GM23248 (cell line): ENCODE measurements at regions not wholly inside any gene's neighbourhood (a gene's known extent, or its start where the extent isn't known, plus 50 kb on each side); places are given as distances from the start of the nearest gene placed in this dataset.

Experiments
- DNase-seq: peaks from one replicate; pipeline ENCODE4 v3.0.0-alpha.2; 2015
- H2AFZ ChIP-seq: fragments of 200-600 bp; sonication (generic); 2 replicates; pipeline ENCODE4 v1.6.1; 2016; ENCODE audit warnings: antibody characterized with exemption
- H3F3A ChIP-seq: fragments of 200-600 bp; sonication (generic); 2 replicates; pipeline ENCODE4 v1.6.1; 2016; ENCODE audit warnings: mild to moderate bottlenecking, antibody characterized with exemption, mixed run types; ENCODE audit not compliant: insufficient read depth
- H3K27ac ChIP-seq: fragments of 200-600 bp; sonication (generic); 2 replicates; pipeline ENCODE4 v1.5.1; 2016; ENCODE audit warnings: mild to moderate bottlenecking
- H3K27me3 ChIP-seq: fragments of 200-600 bp; sonication (generic); replicated peaks from 2 replicates; pipeline ENCODE4 v1.6.1; 2016; ENCODE audit warnings: mild to moderate bottlenecking; ENCODE audit not compliant: insufficient read depth
- H3K36me3 ChIP-seq: fragments of 200-600 bp; sonication (generic); 2 replicates; pipeline ENCODE4 v1.6.1; 2016; ENCODE audit warnings: low read depth, mild to moderate bottlenecking
- H3K4me1 ChIP-seq: fragments of 200-600 bp; sonication (generic); 2 replicates; pipeline ENCODE4 v1.6.1; 2016; ENCODE audit warnings: mild to moderate bottlenecking; ENCODE audit not compliant: insufficient read depth
- H3K4me2 ChIP-seq: fragments of 200-600 bp; sonication (generic); one replicate; pipeline ENCODE4 v1.6.1; 2016; ENCODE audit warnings: mild to moderate bottlenecking; ENCODE audit not compliant: unreplicated experiment
- H3K4me3 ChIP-seq: fragments of 200-600 bp; sonication (generic); 2 replicates; pipeline ENCODE4 v1.5.1; 2016; ENCODE audit warnings: mild to moderate bottlenecking
- H3K79me2 ChIP-seq: fragments of 200-600 bp; sonication (generic); 2 replicates; pipeline ENCODE4 v1.6.1; 2016; ENCODE audit warnings: mild to moderate bottlenecking; ENCODE audit not compliant: insufficient read depth
- H3K9ac ChIP-seq: fragments of 200-600 bp; sonication (generic); 2 replicates; pipeline ENCODE4 v1.6.1; 2016; ENCODE audit warnings: mild to moderate bottlenecking
- H3K9me2 ChIP-seq: fragments of 200-600 bp; sonication (generic); 2 replicates; pipeline ENCODE4 v1.6.1; 2016; ENCODE audit warnings: mixed run types, mild to moderate bottlenecking, moderate library complexity; ENCODE audit not compliant: insufficient read depth
- H3K9me3 ChIP-seq: fragments of 200-600 bp; sonication (generic); one replicate; pipeline ENCODE4 v1.6.1; 2017; ENCODE audit warnings: low read depth
- H4K20me1 ChIP-seq: fragments of 200-600 bp; sonication (generic); 2 replicates; pipeline ENCODE4 v1.6.0; 2016; ENCODE audit not compliant: insufficient read depth
- EZH2 ChIP-seq: fragments of 200-600 bp; sonication (generic); IDR thresholded peaks from 2 replicates; pipeline ENCODE4 v1.6.1; 2018; ENCODE audit warnings: antibody characterized with exemption, mild to moderate bottlenecking; ENCODE audit not compliant: insufficient read depth, poor library complexity, severe bottlenecking
- EZH2phosphoT487 ChIP-seq: fragments of 200-600 bp; sonication (generic); IDR thresholded peaks from 2 replicates; pipeline ENCODE4 v1.6.1; 2018; ENCODE audit warnings: antibody characterized with exemption, moderate library complexity, mild to moderate bottlenecking, low read depth; ENCODE audit not compliant: insufficient read depth
- WGBS, 2 experiments: methylation state at CpG; one replicate each; pipeline ENCODE4 v1.1.6; 2015 to 2017; ENCODE audit warnings: low lambda C conversion rate in 2 of 2, low coverage in 1 of 2; ENCODE audit errors: missing lambda C conversion rate in 2 of 2; 5-methylcytosine and 5-hydroxymethylcytosine counted together
- in situ Hi-C: fragments of 300-500 bp; cut with MboI; formaldehyde crosslinking; loops from 2 replicates; pipeline ENCODE4 v1.15.0; 2020

- Histone ChIP-seq H3K4me1 (no peaks in the 10 kb centered on the region), H3K9ac (no peak overlapping the region), H3F3A (no peaks in the 10 kb centered on the region), H3K4me2 (no peak overlapping the region), H3K36me3 (no peaks in the 10 kb centered on the region), H3K9me3 (no peaks in the 10 kb centered on the region), H3K79me2 (no peaks in the 10 kb centered on the region), H2AFZ (no peak overlapping the region), H3K4me3 (no peak overlapping the region), H3K9me2 (no peaks in the 10 kb centered on the region), H4K20me1 (no peaks in the 10 kb centered on the region), H3K27me3 (no peaks in the 10 kb centered on the region), H3K27ac (no peak overlapping the region)
- 6 to 11% methylated on average over 5 of the region's 5 CpGs for WGBS, 2 experiments
- TF ChIP-seq EZH2phosphoT487 (no peak), EZH2 (no peak)
- DNase-seq = no peak
- in situ Hi-C loops = no loop called here
Measured at GRCh38 chr2:123717636-123718334, 307.3 kb upstream of the CNTNAP5 start.

GRCh38 chr2:123720760-123721159 lies 304.3 kb upstream of the CNTNAP5 start:
- H3F3A ChIP-seq = no peaks in the 10 kb centered on the region
- no peak for DNase-seq
- no peaks in the 10 kb centered on the region for H3K4me1 ChIP-seq
- WGBS, 2 experiments = 10 to 16% methylated on average over 4 of the region's 4 CpGs
- no peak overlapping the region for H3K4me2 ChIP-seq
- H2AFZ ChIP-seq = no peak overlapping the region
- H3K27me3 ChIP-seq = no peaks in the 10 kb centered on the region
- no peak overlapping the region for H3K4me3 ChIP-seq
- no peak overlapping the region for H3K27ac ChIP-seq
- no peaks in the 10 kb centered on the region for H3K36me3 ChIP-seq
- in situ Hi-C loops = no loop called here
- no peaks in the 10 kb centered on the region for H4K20me1 ChIP-seq
- no peaks in the 10 kb centered on the region for H3K9me2 ChIP-seq
- TF ChIP-seq EZH2 (no peak), EZH2phosphoT487 (no peak)
- no peaks in the 10 kb centered on the region for H3K79me2 ChIP-seq
- H3K9ac ChIP-seq = no peak overlapping the region
- no peaks in the 10 kb centered on the region for H3K9me3 ChIP-seq

GRCh38 chr2:123723706-123724105 lies 301.4 kb upstream of the CNTNAP5 start:
- Histone ChIP-seq H3K9me3 (no peaks in the 10 kb centered on the region), H2AFZ (no peak overlapping the region), H3K27ac (no peak overlapping the region), H3K79me2 (no peaks in the 10 kb centered on the region), H3K9ac (no peak overlapping the region), H3F3A (no peaks in the 10 kb centered on the region), H3K4me2 (no peak overlapping the region), H3K4me1 (no peaks in the 10 kb centered on the region), H4K20me1 (no peaks in the 10 kb centered on the region), H3K9me2 (no peaks in the 10 kb centered on the region), H3K36me3 (no peaks in the 10 kb centered on the region), H3K27me3 (no peaks in the 10 kb centered on the region), H3K4me3 (no peak overlapping the region)
- TF ChIP-seq EZH2 = no peak
- TF ChIP-seq EZH2phosphoT487 = no peak
- in situ Hi-C loops = no loop called here
- 25 to 43% methylated on average over 2 of the region's 2 CpGs for WGBS, 2 experiments
- peak; percentile 0 for DNase-seq

GRCh38 chr2:123732563-123732962 lies 292.5 kb upstream of the CNTNAP5 start:
- in situ Hi-C loops = no loop called here
- Histone ChIP-seq H3K36me3 (no peaks in the 10 kb centered on the region), H3F3A (no peaks in the 10 kb centered on the region), H3K27me3 (no peaks in the 10 kb centered on the region), H3K4me1 (no peaks in the 10 kb centered on the region), H3K27ac (no peak overlapping the region), H3K9ac (no peak overlapping the region), H3K4me2 (no peak overlapping the region), H3K9me3 (peaks cover 5% of the 10 kb centered on the region), H3K9me2 (no peaks in the 10 kb centered on the region), H4K20me1 (no peaks in the 10 kb centered on the region), H3K4me3 (no peak overlapping the region), H2AFZ (no peak overlapping the region), H3K79me2 (no peaks in the 10 kb centered on the region)
- TF ChIP-seq EZH2 (no peak), EZH2phosphoT487 (no peak)
- no peak for DNase-seq

GRCh38 chr2:123737371-123737770 lies 287.7 kb upstream of the CNTNAP5 start:
- H3K4me1 ChIP-seq = no peaks in the 10 kb centered on the region
- no peak overlapping the region for H3K4me2 ChIP-seq
- in situ Hi-C loops = no loop called here
- H3K9me3 ChIP-seq = peaks cover 5% of the 10 kb centered on the region
- H3K79me2 ChIP-seq = no peaks in the 10 kb centered on the region
- no peaks in the 10 kb centered on the region for H3K36me3 ChIP-seq
- no peak for DNase-seq
- H3K27ac ChIP-seq = no peak overlapping the region
- no peak overlapping the region for H3K4me3 ChIP-seq
- TF ChIP-seq EZH2 (no peak), EZH2phosphoT487 (no peak)
- H4K20me1 ChIP-seq = no peaks in the 10 kb centered on the region
- H3K9ac ChIP-seq = no peak overlapping the region
- H2AFZ ChIP-seq = no peak overlapping the region
- no peaks in the 10 kb centered on the region for H3K9me2 ChIP-seq
- H3K27me3 ChIP-seq = no peaks in the 10 kb centered on the region
- H3F3A ChIP-seq = no peaks in the 10 kb centered on the region
